ENCODE measurements at regions not wholly inside any gene's neighbourhood (a gene's known extent, or its start where the extent isn't known, plus 50 kb on each side); places are given as distances from the start of the nearest gene placed in this dataset.

GRCh38 chr10:31624611-31625010, 304.0 kb downstream of the ARHGAP12 start:
- Mint-ChIP-seq H3K4me3 (no peak overlapping the region), H3K27ac (no peak overlapping the region), H3K36me3 (peaks cover 1% of the 10 kb centered on the region), H3K9me3 (peaks cover 19% of the 10 kb centered on the region), H3K4me1 (peaks cover 10% of the 10 kb centered on the region), H3K27me3 (ENCODE audit: insufficient read depth, low read depth) (no peaks in the 10 kb centered on the region)
- no peaks in the 10 kb centered on the region for H3K79me2 ChIP-seq (ENCODE audit: low read depth)
- peaks cover 4% of the 10 kb centered on the region for H3K4me1 ChIP-seq
- no peak for DNase-seq (ENCODE audit: low spot score)
- no peak overlapping the region for H2AFZ ChIP-seq (replicated peaks)
- no peaks in the 10 kb centered on the region for H3K9me3 ChIP-seq (ENCODE audit: low read depth)
- no peak for TF ChIP-seq EZH2phosphoT487 (IDR thresholded peaks at IDR 0.05)
- H3K27me3 ChIP-seq: no peaks in the 10 kb centered on the region
- H3K27ac ChIP-seq: no peak overlapping the region
- H3K36me3 ChIP-seq: no peaks in the 10 kb centered on the region
- no peak overlapping the region for H3K4me3 ChIP-seq
- H4K20me1 ChIP-seq (ENCODE audit: low read depth): no peaks in the 10 kb centered on the region
- H3K4me2 ChIP-seq: no peak overlapping the region
- no peak overlapping the region for H3K9ac ChIP-seq
- no peaks in the 10 kb centered on the region for H3F3A ChIP-seq (ENCODE audit: low read depth)

GRCh38 chr10:31623947-31624346, 304.7 kb downstream of the ARHGAP12 start:
- H3K27me3 Mint-ChIP-seq (ENCODE audit: insufficient read depth, low read depth): no peaks in the 10 kb centered on the region
- H3K9me3 Mint-ChIP-seq: peaks cover 19% of the 10 kb centered on the region
- H3K36me3 ChIP-seq: no peaks in the 10 kb centered on the region
- H3K27me3 ChIP-seq: no peaks in the 10 kb centered on the region
- H3K79me2 ChIP-seq (ENCODE audit: low read depth): no peaks in the 10 kb centered on the region
- H3F3A ChIP-seq (ENCODE audit: low read depth): no peaks in the 10 kb centered on the region
- TF ChIP-seq EZH2 (IDR thresholded peaks at IDR 0.05): no peak
- no peak for TF ChIP-seq EZH2phosphoT487 (IDR thresholded peaks at IDR 0.05)
- no peak for TF ChIP-seq CTCF (IDR thresholded peaks at IDR 0.05)
- H3K27ac Mint-ChIP-seq: no peak overlapping the region
- no peak overlapping the region for H3K4me2 ChIP-seq
- no peak overlapping the region for H3K9ac ChIP-seq
- peaks cover 14% of the 10 kb centered on the region for H3K4me1 Mint-ChIP-seq
- no peak overlapping the region for H3K4me3 Mint-ChIP-seq
- H3K9me3 ChIP-seq (ENCODE audit: low read depth): no peaks in the 10 kb centered on the region
- H3K4me3 ChIP-seq: no peak overlapping the region
- H3K27ac ChIP-seq: no peak overlapping the region
- DNase-seq (ENCODE audit: low spot score): no peak
- peaks cover 1% of the 10 kb centered on the region for H3K36me3 Mint-ChIP-seq
- no peaks in the 10 kb centered on the region for H4K20me1 ChIP-seq (ENCODE audit: low read depth)
- H2AFZ ChIP-seq (replicated peaks): no peak overlapping the region
- peaks cover 4% of the 10 kb centered on the region for H3K4me1 ChIP-seq

- Histone ChIP-seq H3K27ac (no peak overlapping the region), H4K20me1 (ENCODE audit: low read depth) (no peaks in the 10 kb centered on the region), H2AFZ (replicated peaks) (no peak overlapping the region), H3K36me3 (no peaks in the 10 kb centered on the region), H3K79me2 (ENCODE audit: low read depth) (no peaks in the 10 kb centered on the region), H3K4me3 (no peak overlapping the region), H3F3A (ENCODE audit: low read depth) (no peaks in the 10 kb centered on the region), H3K4me1 (peaks cover 4% of the 10 kb centered on the region), H3K9me3 (ENCODE audit: low read depth) (no peaks in the 10 kb centered on the region), H3K27me3 (no peaks in the 10 kb centered on the region), H3K9ac (no peak overlapping the region), H3K4me2 (no peak overlapping the region)
- Mint-ChIP-seq H3K4me3 (no peak overlapping the region), H3K36me3 (peaks cover 1% of the 10 kb centered on the region), H3K27me3 (ENCODE audit: insufficient read depth, low read depth) (no peaks in the 10 kb centered on the region), H3K9me3 (peaks cover 19% of the 10 kb centered on the region), H3K4me1 (peaks cover 17% of the 10 kb centered on the region), H3K27ac (no peak overlapping the region)
- TF ChIP-seq CTCF (IDR thresholded peaks at IDR 0.05) (no peak), EZH2phosphoT487 (IDR thresholded peaks at IDR 0.05) (no peak), EZH2 (IDR thresholded peaks at IDR 0.05) (no peak)
- DNase-seq (ENCODE audit: low spot score): no peak
These were observed 304.4 kb downstream of the ZEB1 start for GRCh38 chr10:31623466-31623865.

- Mint-ChIP-seq H3K4me3 (no peak overlapping the region), H3K4me1 (peaks cover 17% of the 10 kb centered on the region), H3K27ac (no peak overlapping the region), H3K27me3 (ENCODE audit: insufficient read depth, low read depth) (no peaks in the 10 kb centered on the region), H3K9me3 (peaks cover 19% of the 10 kb centered on the region), H3K36me3 (peaks cover 1% of the 10 kb centered on the region)
- Histone ChIP-seq H3K4me3 (no peak overlapping the region), H3K27ac (no peak overlapping the region), H3K4me1 (peaks cover 4% of the 10 kb centered on the region), H3F3A (ENCODE audit: low read depth) (no peaks in the 10 kb centered on the region), H3K4me2 (no peak overlapping the region), H4K20me1 (ENCODE audit: low read depth) (no peaks in the 10 kb centered on the region), H3K36me3 (no peaks in the 10 kb centered on the region), H3K9me3 (ENCODE audit: low read depth) (no peaks in the 10 kb centered on the region), H3K79me2 (ENCODE audit: low read depth) (no peaks in the 10 kb centered on the region), H3K9ac (no peak overlapping the region), H2AFZ (replicated peaks) (no peak overlapping the region), H3K27me3 (no peaks in the 10 kb centered on the region)
- DNase-seq (ENCODE audit: low spot score): no peak
- no peak for TF ChIP-seq EZH2phosphoT487 (IDR thresholded peaks at IDR 0.05)
- TF ChIP-seq CTCF (IDR thresholded peaks at IDR 0.05): no peak
- no peak for TF ChIP-seq EZH2 (IDR thresholded peaks at IDR 0.05)
These were observed 304.0 kb downstream of the ZEB1 start for GRCh38 chr10:31622978-31623377.
